Tibial nerve (tissue), 4 donors: ENCODE measurements at regions not wholly inside any gene's neighbourhood (a gene's known extent, or its start where the extent isn't known, plus 50 kb on each side); places are given as distances from the start of the nearest gene placed in this dataset.

Experiments
- DNase-seq, 2 donors: peaks; one replicate each; pipeline ENCODE4 v3.0.0-alpha.2; 2019; ENCODE audit warnings: low spot score in 2 of 2
- H3K27ac ChIP-seq, 4 donors: fragments of 200-600 bp; sonication (generic) in 3 of 4; one replicate each; pipeline ENCODE4 v1.5.1; 2017 to 2019; ENCODE audit warnings: mild to moderate bottlenecking in 1 of 4
- H3K27me3 ChIP-seq, 2 donors: fragments of 200-600 bp; sonication (generic) in 1 of 2; one replicate each; pipeline versions ENCODE4 v1.5.1 to v1.6.0; 2017 to 2019
- H3K36me3 ChIP-seq, 3 donors: fragments of 200-600 bp; sonication (generic); one replicate each; pipeline ENCODE4 v1.5.1; 2018 to 2019
- H3K4me1 ChIP-seq, 4 donors: fragments of 200-600 bp; sonication (generic) in 3 of 4; one replicate each; pipeline ENCODE4 v1.5.1; 2017 to 2019
- H3K4me3 ChIP-seq, 4 donors: fragments of 200-600 bp; sonication (generic) in 3 of 4; one replicate each; pipeline ENCODE4 v1.5.1; 2017 to 2019; ENCODE audit warnings: mild to moderate bottlenecking in 1 of 4, moderate library complexity in 1 of 4
- H3K9me3 ChIP-seq, 4 donors: fragments of 200-600 bp; sonication (generic) in 3 of 4; one replicate each; pipeline ENCODE4 v1.5.1; 2017 to 2019
- CTCF ChIP-seq, 5 experiments: fragments of 200-600 bp in 3 of 5; fragments of 450-650 bp in 2 of 5; sonication (generic) in 3 of 5; IDR thresholded peaks; one replicate each; pipeline ENCODE4 v1.5.1; 2016 to 2019; ENCODE audit warnings: antibody characterized with exemption in 5 of 5, mild to moderate bottlenecking in 3 of 5, moderate library complexity in 2 of 5
- EP300 ChIP-seq, 2 donors: sonication (generic); formaldehyde crosslinking; IDR thresholded peaks; one replicate each; pipeline ENCODE4 v1.6.1; 2017; ENCODE audit warnings: antibody characterized with exemption in 2 of 2, mild to moderate bottlenecking in 1 of 2
- POLR2A ChIP-seq, 2 donors: fragments of 450-650 bp; IDR thresholded peaks; one replicate each; pipeline ENCODE4 v1.6.1; 2017; ENCODE audit warnings: antibody characterized with exemption in 2 of 2, mild to moderate bottlenecking in 2 of 2, moderate library complexity in 2 of 2
- WGBS, 2 donors: methylation state at CpG; one replicate each; pipeline ENCODE4 v1.1.5; 2018; 5-methylcytosine and 5-hydroxymethylcytosine counted together

GRCh38 chr4:100898844-100899243 is 381.0 kb upstream of the EMCN start:
- no peak for DNase-seq
- H3K27ac ChIP-seq: no peak overlapping the region

GRCh38 chr4:100895556-100896197 is 377.9 kb upstream of the EMCN start:
- 50 to 56% methylated on average over 8 of the region's 8 CpGs for WGBS, 2 donors
- TF ChIP-seq EP300 (IDR thresholded peaks at IDR 0.05): no peak
- TF ChIP-seq CTCF (IDR thresholded peaks at IDR 0.05): no peak
- TF ChIP-seq POLR2A (IDR thresholded peaks at IDR 0.05): no peak
- peak overlapping the region in 3 of 4 donors; percentile 11 to 39 (median 29) for H3K4me3 ChIP-seq
- H3K4me1 ChIP-seq: no peaks in the 10 kb centered on the region
- peak overlapping the region in 1 of 4 donors; percentile 36 for H3K27ac ChIP-seq
- no peaks in the 10 kb centered on the region for H3K36me3 ChIP-seq
- H3K9me3 ChIP-seq: peaks cover 0 to under 1% (median 0%) of the 10 kb centered on the region in 4 donors
- no peaks in the 10 kb centered on the region for H3K27me3 ChIP-seq
- no peak for DNase-seq

More at GRCh38 chr4:100898844-100899243, 381.0 kb upstream of the EMCN start:
- no peaks in the 10 kb centered on the region for H3K36me3 ChIP-seq
- H3K4me1 ChIP-seq: no peaks in the 10 kb centered on the region
- H3K4me3 ChIP-seq: no peak overlapping the region
- H3K27me3 ChIP-seq: no peaks in the 10 kb centered on the region
- H3K9me3 ChIP-seq: no peaks in the 10 kb centered on the region
- TF ChIP-seq POLR2A (IDR thresholded peaks at IDR 0.05): no peak
- no peak for TF ChIP-seq CTCF (IDR thresholded peaks at IDR 0.05)
- TF ChIP-seq EP300 (IDR thresholded peaks at IDR 0.05): no peak

- 74 to 77% methylated on average over 1 of the region's 1 CpG for WGBS, 2 donors
- Histone ChIP-seq H3K4me1 (no peaks in the 10 kb centered on the region), H3K4me3 (no peak overlapping the region), H3K27me3 (no peaks in the 10 kb centered on the region), H3K36me3 (no peaks in the 10 kb centered on the region), H3K9me3 (peaks cover 0 to 5% (median 0%) of the 10 kb centered on the region in 4 donors), H3K27ac (no peak overlapping the region)
- DNase-seq: no peak
- TF ChIP-seq CTCF (IDR thresholded peaks at IDR 0.05) (no peak), POLR2A (IDR thresholded peaks at IDR 0.05) (no peak), EP300 (IDR thresholded peaks at IDR 0.05) (no peak)
Measured at GRCh38 chr4:100894339-100894870, 376.6 kb upstream of the EMCN start.

GRCh38 chr4:100891808-100892207 is 374.0 kb upstream of the EMCN start:
- DNase-seq: no peak
- 81 to 93% methylated on average over 2 of the region's 2 CpGs for WGBS, 2 donors
- no peaks in the 10 kb centered on the region for H3K4me1 ChIP-seq

More at GRCh38 chr4:100891808-100892207, 374.0 kb upstream of the EMCN start:
- H3K9me3 ChIP-seq: peaks cover 0 to 8% (median under 1%) of the 10 kb centered on the region in 4 donors
- H3K4me3 ChIP-seq: no peak overlapping the region
- TF ChIP-seq CTCF (IDR thresholded peaks at IDR 0.05) (no peak), EP300 (IDR thresholded peaks at IDR 0.05) (no peak), POLR2A (IDR thresholded peaks at IDR 0.05) (no peak)
- H3K27me3 ChIP-seq: no peaks in the 10 kb centered on the region
- no peak overlapping the region for H3K27ac ChIP-seq
- H3K36me3 ChIP-seq: no peaks in the 10 kb centered on the region
